Keratinocyte (primary cell): ENCODE measurements at regions not wholly inside any gene's neighbourhood (a gene's known extent, or its start where the extent isn't known, plus 50 kb on each side); places are given as distances from the start of the nearest gene placed in this dataset.

Source experiments
- EZH2 ChIP-seq: IDR thresholded peaks from one replicate; pipeline ENCODE4 v1.6.1; 2012; ENCODE audit warnings: inconsistent platforms, mild to moderate bottlenecking, low read length, moderate library complexity
- TF ChIP-seq, protein P1 (sequence below), 3 experiments: IDR thresholded peaks in 1 of 3; conservative IDR thresholded peaks in 1 of 3; optimal IDR thresholded peaks in 1 of 3; 2 replicates in 2 of 3; 3 replicates in 1 of 3; pipeline versions ENCODE3 to v1.5.1; 2011; ENCODE audit warnings: low read length in 3 of 3, mild to moderate bottlenecking in 3 of 3, moderate library complexity in 2 of 3, control low read depth in 1 of 3, inconsistent platforms in 1 of 3; ENCODE audit not compliant: insufficient read depth in 2 of 3; ENCODE audit errors: extremely low read depth in 1 of 3

- TF ChIP-seq, protein P1, sequence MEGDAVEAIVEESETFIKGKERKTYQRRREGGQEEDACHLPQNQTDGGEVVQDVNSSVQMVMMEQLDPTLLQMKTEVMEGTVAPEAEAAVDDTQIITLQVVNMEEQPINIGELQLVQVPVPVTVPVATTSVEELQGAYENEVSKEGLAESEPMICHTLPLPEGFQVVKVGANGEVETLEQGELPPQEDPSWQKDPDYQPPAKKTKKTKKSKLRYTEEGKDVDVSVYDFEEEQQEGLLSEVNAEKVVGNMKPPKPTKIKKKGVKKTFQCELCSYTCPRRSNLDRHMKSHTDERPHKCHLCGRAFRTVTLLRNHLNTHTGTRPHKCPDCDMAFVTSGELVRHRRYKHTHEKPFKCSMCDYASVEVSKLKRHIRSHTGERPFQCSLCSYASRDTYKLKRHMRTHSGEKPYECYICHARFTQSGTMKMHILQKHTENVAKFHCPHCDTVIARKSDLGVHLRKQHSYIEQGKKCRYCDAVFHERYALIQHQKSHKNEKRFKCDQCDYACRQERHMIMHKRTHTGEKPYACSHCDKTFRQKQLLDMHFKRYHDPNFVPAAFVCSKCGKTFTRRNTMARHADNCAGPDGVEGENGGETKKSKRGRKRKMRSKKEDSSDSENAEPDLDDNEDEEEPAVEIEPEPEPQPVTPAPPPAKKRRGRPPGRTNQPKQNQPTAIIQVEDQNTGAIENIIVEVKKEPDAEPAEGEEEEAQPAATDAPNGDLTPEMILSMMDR (optimal IDR thresholded peaks at IDR 0.05 in 1 of 3, IDR thresholded peaks at IDR 0.05 in 1 of 3, conservative IDR thresholded peaks at IDR 0.05 in 1 of 3; ENCODE audit: extremely low read depth in 1 of 3, insufficient read depth in 2 of 3, low read length in 3 of 3): no peak
- TF ChIP-seq EZH2: no peak
Observed at GRCh38 chr4:179919587-179919986, 2323.6 kb upstream of the TENM3 start.
